Nephron progenitor cell (in vitro differentiated cells): ENCODE measurements at regions not wholly inside any gene's neighbourhood (a gene's known extent, or its start where the extent isn't known, plus 50 kb on each side); places are given as distances from the start of the nearest gene placed in this dataset.

ENCODE experiments used
- DNase-seq: peaks from one replicate; pipeline ENCODE4 v3.0.0; 2021
- H3K27ac Mint-ChIP-seq: 2 replicates; pipeline ENCODE4 v1.8.0; 2021; ENCODE audit warnings: mild to moderate bottlenecking, moderate library complexity, mixed read lengths
- H3K27me3 Mint-ChIP-seq: 2 replicates; pipeline ENCODE4 v1.8.0; 2021; ENCODE audit warnings: mild to moderate bottlenecking, low read depth, mixed read lengths; ENCODE audit not compliant: poor library complexity
- H3K36me3 Mint-ChIP-seq: 2 replicates; pipeline ENCODE4 v1.8.0; 2021; ENCODE audit warnings: low read depth, mixed read lengths
- H3K4me1 Mint-ChIP-seq: 2 replicates; pipeline ENCODE4 v1.8.0; 2021; ENCODE audit warnings: mixed read lengths
- H3K4me3 Mint-ChIP-seq: 2 replicates; pipeline ENCODE4 v1.8.0; 2021; ENCODE audit warnings: mild to moderate bottlenecking, moderate library complexity, mixed read lengths
- H3K9me3 Mint-ChIP-seq: 2 replicates; pipeline ENCODE4 v1.8.0; 2021; ENCODE audit warnings: mild to moderate bottlenecking, moderate library complexity, mixed read lengths
- CTCF ChIP-seq: fragments of 200-600 bp; sonication (generic); IDR thresholded peaks from 2 replicates; pipeline ENCODE4 v1.5.0; 2021; ENCODE audit warnings: antibody characterized with exemption

- Mint-ChIP-seq H3K36me3 (no peaks in the 10 kb centered on the region), H3K4me3 (peak overlapping the region; percentile 82), H3K9me3 (peaks cover 10% of the 10 kb centered on the region), H3K27me3 (peaks cover 70% of the 10 kb centered on the region), H3K4me1 (peaks cover 18% of the 10 kb centered on the region), H3K27ac (no peak overlapping the region)
- TF ChIP-seq CTCF, result no peak
- DNase-seq, result peak; percentile 40
Measured at GRCh38 chr15:29569533-29570092, 252.7 kb downstream of the TJP1 start.

- peaks cover 18% of the 10 kb centered on the region for H3K4me1 Mint-ChIP-seq
- peak overlapping the region; percentile 82 for H3K4me3 Mint-ChIP-seq
- H3K36me3 Mint-ChIP-seq, result no peaks in the 10 kb centered on the region
- H3K9me3 Mint-ChIP-seq, result peaks cover 10% of the 10 kb centered on the region
- no peak for TF ChIP-seq CTCF
- H3K27me3 Mint-ChIP-seq, result peaks cover 66% of the 10 kb centered on the region
- peak; percentile 27 for DNase-seq
- no peak overlapping the region for H3K27ac Mint-ChIP-seq
Measured at GRCh38 chr15:29568840-29569532, 253.3 kb downstream of the TJP1 start.

- TF ChIP-seq CTCF, result no peak
- no peak for DNase-seq
- peaks cover 53% of the 10 kb centered on the region for H3K27me3 Mint-ChIP-seq
- H3K9me3 Mint-ChIP-seq, result peaks cover 5% of the 10 kb centered on the region
- no peak overlapping the region for H3K4me3 Mint-ChIP-seq
- no peak overlapping the region for H3K27ac Mint-ChIP-seq
- peaks cover 17% of the 10 kb centered on the region for H3K4me1 Mint-ChIP-seq
- H3K36me3 Mint-ChIP-seq, result no peaks in the 10 kb centered on the region
Measured at GRCh38 chr15:29567336-29567735, 254.9 kb downstream of the TJP1 start.

GRCh38 chr15:29566914-29567313 lies 255.4 kb downstream of the TJP1 start:
- TF ChIP-seq CTCF, result no peak
- Mint-ChIP-seq H3K4me1 (peaks cover 12% of the 10 kb centered on the region), H3K36me3 (no peaks in the 10 kb centered on the region), H3K9me3 (peaks cover 5% of the 10 kb centered on the region), H3K27me3 (peaks cover 52% of the 10 kb centered on the region), H3K4me3 (no peak overlapping the region), H3K27ac (no peak overlapping the region)
- no peak for DNase-seq

GRCh38 chr15:29563112-29563511 lies 259.2 kb downstream of the TJP1 start:
- Mint-ChIP-seq H3K9me3 (peaks cover 14% of the 10 kb centered on the region), H3K27ac (no peak overlapping the region), H3K4me3 (no peak overlapping the region), H3K36me3 (no peaks in the 10 kb centered on the region), H3K27me3 (peaks cover 46% of the 10 kb centered on the region), H3K4me1 (no peaks in the 10 kb centered on the region)
- no peak for TF ChIP-seq CTCF
- DNase-seq, result no peak

- no peak overlapping the region for H3K4me3 Mint-ChIP-seq
- no peak for DNase-seq
- TF ChIP-seq CTCF, result no peak
- H3K27me3 Mint-ChIP-seq, result peaks cover 45% of the 10 kb centered on the region
- H3K27ac Mint-ChIP-seq, result no peak overlapping the region
- peaks cover 14% of the 10 kb centered on the region for H3K9me3 Mint-ChIP-seq
- H3K4me1 Mint-ChIP-seq, result no peaks in the 10 kb centered on the region
- no peaks in the 10 kb centered on the region for H3K36me3 Mint-ChIP-seq
Measured at GRCh38 chr15:29560896-29561295, 261.4 kb downstream of the TJP1 start.
